ENCODE measurements at regions not wholly inside any gene's neighbourhood (a gene's known extent, or its start where the extent isn't known, plus 50 kb on each side); places are given as distances from the start of the nearest gene placed in this dataset.

GRCh38 chr6:156533872-156534524, 243.2 kb upstream of the ARID1B start:
- TF ChIP-seq POLR2A (IDR thresholded peaks at IDR 0.05): no peak
- TF ChIP-seq, protein P1, sequence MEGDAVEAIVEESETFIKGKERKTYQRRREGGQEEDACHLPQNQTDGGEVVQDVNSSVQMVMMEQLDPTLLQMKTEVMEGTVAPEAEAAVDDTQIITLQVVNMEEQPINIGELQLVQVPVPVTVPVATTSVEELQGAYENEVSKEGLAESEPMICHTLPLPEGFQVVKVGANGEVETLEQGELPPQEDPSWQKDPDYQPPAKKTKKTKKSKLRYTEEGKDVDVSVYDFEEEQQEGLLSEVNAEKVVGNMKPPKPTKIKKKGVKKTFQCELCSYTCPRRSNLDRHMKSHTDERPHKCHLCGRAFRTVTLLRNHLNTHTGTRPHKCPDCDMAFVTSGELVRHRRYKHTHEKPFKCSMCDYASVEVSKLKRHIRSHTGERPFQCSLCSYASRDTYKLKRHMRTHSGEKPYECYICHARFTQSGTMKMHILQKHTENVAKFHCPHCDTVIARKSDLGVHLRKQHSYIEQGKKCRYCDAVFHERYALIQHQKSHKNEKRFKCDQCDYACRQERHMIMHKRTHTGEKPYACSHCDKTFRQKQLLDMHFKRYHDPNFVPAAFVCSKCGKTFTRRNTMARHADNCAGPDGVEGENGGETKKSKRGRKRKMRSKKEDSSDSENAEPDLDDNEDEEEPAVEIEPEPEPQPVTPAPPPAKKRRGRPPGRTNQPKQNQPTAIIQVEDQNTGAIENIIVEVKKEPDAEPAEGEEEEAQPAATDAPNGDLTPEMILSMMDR (IDR thresholded peaks at IDR 0.05): no peak
